H9 (cell line): ENCODE measurements at regions not wholly inside any gene's neighbourhood (a gene's known extent, or its start where the extent isn't known, plus 50 kb on each side); places are given as distances from the start of the nearest gene placed in this dataset.

Source experiments
- DNase-seq: peaks from one replicate; pipeline ENCODE4 v3.0.0-alpha.2; 2017
- H2AFZ ChIP-seq: one replicate; pipeline ENCODE4 v1.6.1; 2013; ENCODE audit warnings: mild to moderate bottlenecking, low read length, control low read depth, moderate library complexity
- H2AK5ac ChIP-seq: 2 replicates; pipeline ENCODE4 v1.6.1; 2013; ENCODE audit warnings: low read length, control low read depth, mixed read lengths; ENCODE audit not compliant: insufficient read length
- H2BK120ac ChIP-seq: one replicate; pipeline ENCODE4 v1.6.1; 2013; ENCODE audit warnings: low read depth, mild to moderate bottlenecking, low read length, control low read depth, inconsistent platforms; ENCODE audit not compliant: poor library complexity, severe bottlenecking
- H2BK12ac ChIP-seq: 2 replicates; pipeline ENCODE4 v1.6.1; 2013; ENCODE audit warnings: low read length, control low read depth, mixed read lengths, low read depth; ENCODE audit not compliant: insufficient read length
- H2BK15ac ChIP-seq: 2 replicates; pipeline ENCODE4 v1.6.1; 2013; ENCODE audit warnings: low read depth, low read length, control low read depth
- H2BK20ac ChIP-seq: one replicate; pipeline ENCODE4 v1.6.1; 2013; ENCODE audit warnings: low read depth, mild to moderate bottlenecking, low read length, control low read depth, inconsistent platforms; ENCODE audit not compliant: poor library complexity, severe bottlenecking
- H2BK5ac ChIP-seq: 2 replicates; pipeline ENCODE4 v1.6.1; 2013; ENCODE audit warnings: low read length, control low read depth, mixed read lengths; ENCODE audit not compliant: insufficient read length
- H3K14ac ChIP-seq: 2 replicates; pipeline ENCODE4 v1.6.1; 2013; ENCODE audit warnings: low read length, control low read depth; ENCODE audit not compliant: insufficient read depth
- H3K18ac ChIP-seq: 2 replicates; pipeline ENCODE4 v1.6.1; 2013; ENCODE audit warnings: low read depth, mild to moderate bottlenecking, mixed read lengths, low read length, control low read depth; ENCODE audit not compliant: insufficient read length
- H3K23ac ChIP-seq: 2 replicates; pipeline ENCODE4 v1.6.1; 2013; ENCODE audit warnings: low read length, control low read depth, mixed read lengths, low read depth; ENCODE audit not compliant: insufficient read length
- H3K23me2 ChIP-seq: 2 replicates; pipeline ENCODE4 v1.6.1; 2013; ENCODE audit warnings: low read depth, mild to moderate bottlenecking, mixed read lengths, low read length, control low read depth; ENCODE audit not compliant: insufficient read length, poor library complexity, severe bottlenecking
- H3K27ac ChIP-seq: 2 replicates; pipeline ENCODE4 v1.5.1; 2013; ENCODE audit warnings: low read length, control low read depth, mixed read lengths, low read depth; ENCODE audit not compliant: insufficient read length
- H3K27me3 ChIP-seq: 2 replicates; pipeline ENCODE4 v1.6.1; 2013; ENCODE audit warnings: low read length, control low read depth, inconsistent platforms; ENCODE audit not compliant: insufficient read depth
- H3K4ac ChIP-seq: 2 replicates; pipeline ENCODE4 v1.6.1; 2013; ENCODE audit warnings: low read depth, mild to moderate bottlenecking, control low read depth, inconsistent platforms, low read length, moderate library complexity
- H3K4me1 ChIP-seq: 2 replicates; pipeline ENCODE4 v1.6.1; 2013; ENCODE audit warnings: low read length, control low read depth, inconsistent platforms; ENCODE audit not compliant: insufficient read depth
- H3K4me2 ChIP-seq: 2 replicates; pipeline ENCODE4 v1.6.1; 2013; ENCODE audit warnings: low read length, control low read depth, mixed read lengths; ENCODE audit not compliant: insufficient read length, insufficient read depth
- H3K56ac ChIP-seq: 2 replicates; pipeline ENCODE4 v1.6.1; 2013; ENCODE audit warnings: low read depth, mild to moderate bottlenecking, mixed read lengths, low read length, control low read depth; ENCODE audit not compliant: insufficient read length
- H3K79me1 ChIP-seq: 2 replicates; pipeline ENCODE4 v1.6.1; 2013; ENCODE audit warnings: low read depth, mild to moderate bottlenecking, moderate library complexity, low read length, control low read depth, inconsistent platforms; ENCODE audit not compliant: insufficient read depth, poor library complexity, severe bottlenecking
- H3K79me2 ChIP-seq: 2 replicates; pipeline ENCODE4 v1.6.1; 2013; ENCODE audit warnings: low read length, control low read depth, inconsistent platforms; ENCODE audit not compliant: insufficient read depth
- H3K9ac ChIP-seq: 2 replicates; pipeline ENCODE4 v1.6.1; 2013; ENCODE audit warnings: low read length, control low read depth, mixed read lengths; ENCODE audit not compliant: insufficient read length; ENCODE audit errors: extremely low read depth
- H3K9me3 ChIP-seq: one replicate; pipeline ENCODE4 v1.6.1; 2013; ENCODE audit warnings: low read depth, low read length, inconsistent platforms; ENCODE audit not compliant: control insufficient read depth
- H3T11ph ChIP-seq: one replicate; pipeline ENCODE4 v1.6.1; 2013; ENCODE audit warnings: mild to moderate bottlenecking, low read length, control low read depth, inconsistent platforms
- H4K20me1 ChIP-seq: one replicate; pipeline ENCODE4 v1.6.1; 2013; ENCODE audit not compliant: control insufficient read depth, insufficient read length, insufficient read depth
- H4K5ac ChIP-seq: 2 replicates; pipeline ENCODE4 v1.6.1; 2013; ENCODE audit warnings: low read depth, mild to moderate bottlenecking, mixed read lengths, low read length, control low read depth; ENCODE audit not compliant: insufficient read length
- H4K8ac ChIP-seq: replicated peaks from 2 replicates; pipeline ENCODE4 v1.6.1; 2013; ENCODE audit warnings: low read length, control low read depth, mixed read lengths, low read depth; ENCODE audit not compliant: insufficient read length
- H4K91ac ChIP-seq: 2 replicates; pipeline ENCODE4 v1.6.1; 2013; ENCODE audit warnings: low read depth, mild to moderate bottlenecking, moderate library complexity, mixed read lengths, low read length, control low read depth; ENCODE audit not compliant: insufficient read length
- H3K27ac Mint-ChIP-seq, 3 experiments: 2 replicates in 2 of 3; 3 replicates in 1 of 3; pipeline ENCODE4 v1.8.0; 2020 to 2021; ENCODE audit warnings: mixed read lengths in 3 of 3, mild to moderate bottlenecking in 1 of 3, moderate library complexity in 1 of 3
- H3K27me3 Mint-ChIP-seq: 2 replicates; pipeline ENCODE4 v1.8.0; 2021; ENCODE audit warnings: low read depth, mild to moderate bottlenecking, moderate library complexity, mixed read lengths
- H3K36me3 Mint-ChIP-seq, 3 experiments: 2 replicates in 2 of 3; 3 replicates in 1 of 3; pipeline ENCODE4 v1.8.0; 2020 to 2021; ENCODE audit warnings: low read depth in 3 of 3, mixed read lengths in 3 of 3; ENCODE audit not compliant: insufficient read depth in 1 of 3
- H3K4me1 Mint-ChIP-seq, 2 experiments: 2 replicates each; pipeline ENCODE4 v1.8.0; 2020; ENCODE audit warnings: mixed read lengths in 2 of 2
- H3K4me3 Mint-ChIP-seq, 2 experiments: 2 replicates in 1 of 2; 3 replicates in 1 of 2; pipeline ENCODE4 v1.8.0; 2020 to 2021; ENCODE audit warnings: mild to moderate bottlenecking in 2 of 2, mixed read lengths in 2 of 2, moderate library complexity in 1 of 2
- H3K9me3 Mint-ChIP-seq, 2 experiments: 2 replicates in 1 of 2; 3 replicates in 1 of 2; pipeline ENCODE4 v1.8.0; 2020; ENCODE audit warnings: mild to moderate bottlenecking in 2 of 2, mixed read lengths in 2 of 2, moderate library complexity in 1 of 2
- WGBS: extraction: QIAGEN DNeasy Blood & Tissue Kit; methylation state at CpG from one replicate; pipeline ENCODE4 v1.1.7; 2013; ENCODE audit warnings: missing lambda C conversion rate, low lambda C conversion rate, mixed read lengths; ENCODE audit not compliant: insufficient read length; ENCODE audit errors: extremely low coverage; 5-methylcytosine and 5-hydroxymethylcytosine counted together
- TF ChIP-seq, protein P1 (sequence below): fragments of 200-600 bp; sonication (generic); conservative IDR thresholded peaks from 3 replicates; pipeline ENCODE4 v1.8.0; 2021; ENCODE audit warnings: antibody characterized with exemption, mild to moderate bottlenecking

DNA sequence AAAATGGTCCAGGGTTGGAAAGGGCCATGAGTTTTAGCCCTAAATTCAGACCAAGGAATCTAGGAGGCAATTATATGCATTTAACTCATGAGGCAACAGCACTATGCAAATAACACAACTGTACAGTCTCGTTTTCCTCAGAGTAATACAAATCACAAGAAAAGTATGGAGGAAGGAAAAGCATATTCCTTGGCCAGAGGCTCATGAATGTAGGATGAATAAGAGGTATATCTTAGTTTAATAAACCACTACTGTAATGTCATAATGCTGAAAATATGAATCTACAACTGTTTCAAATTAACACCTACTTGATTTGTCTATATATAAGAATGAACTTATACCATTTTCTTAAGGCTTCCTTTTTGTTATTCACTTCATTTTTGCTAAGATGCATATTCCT lies 252.5 kb upstream of the TANK start:
- Histone ChIP-seq H3K23ac (no peak overlapping the region), H3K56ac (no peak overlapping the region), H3K79me2 (no peaks in the 10 kb centered on the region), H2AFZ (no peak overlapping the region), H3K4me2 (no peak overlapping the region), H3T11ph (no peak overlapping the region), H4K8ac (no peak overlapping the region), H2BK5ac (no peak overlapping the region), H3K27me3 (no peaks in the 10 kb centered on the region; the same call in 1 of the 2 replicates), H3K23me2 (no peaks in the 10 kb centered on the region), H2BK120ac (no peak overlapping the region), H3K18ac (no peak overlapping the region), H3K4me1 (no peaks in the 10 kb centered on the region), H2AK5ac (no peak overlapping the region), H3K27ac (no peak overlapping the region), H4K91ac (no peak overlapping the region), H2BK12ac (no peak overlapping the region), H3K79me1 (no peaks in the 10 kb centered on the region), H2BK20ac (no peak overlapping the region), H3K14ac (no peak overlapping the region), H3K9ac (no peak overlapping the region), H4K20me1 (no peaks in the 10 kb centered on the region), H2BK15ac (no peak overlapping the region), H3K9me3 (no peaks in the 10 kb centered on the region), H4K5ac (no peak overlapping the region), H3K4ac (no peak overlapping the region)
- no peaks in the 10 kb centered on the region for H3K9me3 Mint-ChIP-seq
- H3K27ac Mint-ChIP-seq, result no peak overlapping the region
- H3K36me3 Mint-ChIP-seq, result 0 out of 7 replicates have a peak, but pooled peaks cover 0 to 2% (median 0%) of the 10 kb centered on the region in 3 experiments
- WGBS, result no CpG with 5 or more reads among the region's 1 CpG
- TF ChIP-seq, protein P1, sequence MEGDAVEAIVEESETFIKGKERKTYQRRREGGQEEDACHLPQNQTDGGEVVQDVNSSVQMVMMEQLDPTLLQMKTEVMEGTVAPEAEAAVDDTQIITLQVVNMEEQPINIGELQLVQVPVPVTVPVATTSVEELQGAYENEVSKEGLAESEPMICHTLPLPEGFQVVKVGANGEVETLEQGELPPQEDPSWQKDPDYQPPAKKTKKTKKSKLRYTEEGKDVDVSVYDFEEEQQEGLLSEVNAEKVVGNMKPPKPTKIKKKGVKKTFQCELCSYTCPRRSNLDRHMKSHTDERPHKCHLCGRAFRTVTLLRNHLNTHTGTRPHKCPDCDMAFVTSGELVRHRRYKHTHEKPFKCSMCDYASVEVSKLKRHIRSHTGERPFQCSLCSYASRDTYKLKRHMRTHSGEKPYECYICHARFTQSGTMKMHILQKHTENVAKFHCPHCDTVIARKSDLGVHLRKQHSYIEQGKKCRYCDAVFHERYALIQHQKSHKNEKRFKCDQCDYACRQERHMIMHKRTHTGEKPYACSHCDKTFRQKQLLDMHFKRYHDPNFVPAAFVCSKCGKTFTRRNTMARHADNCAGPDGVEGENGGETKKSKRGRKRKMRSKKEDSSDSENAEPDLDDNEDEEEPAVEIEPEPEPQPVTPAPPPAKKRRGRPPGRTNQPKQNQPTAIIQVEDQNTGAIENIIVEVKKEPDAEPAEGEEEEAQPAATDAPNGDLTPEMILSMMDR, result no peak
- DNase-seq, result no peak
- H3K27me3 Mint-ChIP-seq, result peaks cover 18% of the 10 kb centered on the region
- no peak overlapping the region for H3K4me3 Mint-ChIP-seq
- peaks cover 24 to 27% of the 10 kb centered on the region in 2 experiments for H3K4me1 Mint-ChIP-seq
